G401 (cell line): ENCODE measurements at regions not wholly inside any gene's neighbourhood (a gene's known extent, or its start where the extent isn't known, plus 50 kb on each side); places are given as distances from the start of the nearest gene placed in this dataset.

Experiments
- DNase-seq: peaks from one replicate; pipeline ENCODE4 v3.0.0-alpha.2; 2015; ENCODE audit warnings: low spot score
- in situ Hi-C: cut with HindIII; loops from 2 replicates; pipeline ENCODE4 v1.10.0; 2016; ENCODE audit warnings: low sequenced_read_pairs, mixed read lengths

GRCh38 chr10:131804551-131805295 is 96.1 kb upstream of the PPP2R2D start:
- DNase-seq: no peak
- in situ Hi-C loops: no loop called here

DNA sequence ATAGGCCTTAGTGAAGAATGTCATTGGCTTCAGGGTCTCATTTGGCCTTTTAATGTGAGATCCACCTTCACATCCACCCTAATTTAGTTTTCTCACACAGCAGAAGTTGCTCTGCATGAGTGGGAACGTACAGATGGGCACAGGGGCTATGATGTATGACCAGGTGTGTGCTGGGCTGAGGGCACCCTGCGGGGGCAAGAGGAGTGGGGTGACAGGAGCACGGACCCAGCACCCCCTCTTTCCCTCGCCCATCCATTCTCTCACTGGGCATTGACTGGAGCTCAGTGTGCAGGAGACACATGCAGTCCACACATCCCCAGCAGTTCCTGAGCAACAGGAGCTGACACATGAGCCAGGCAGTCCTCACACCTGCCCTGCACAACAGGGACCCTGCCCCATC is 95.1 kb upstream of the PPP2R2D start:
- DNase-seq: no peak

DNA sequence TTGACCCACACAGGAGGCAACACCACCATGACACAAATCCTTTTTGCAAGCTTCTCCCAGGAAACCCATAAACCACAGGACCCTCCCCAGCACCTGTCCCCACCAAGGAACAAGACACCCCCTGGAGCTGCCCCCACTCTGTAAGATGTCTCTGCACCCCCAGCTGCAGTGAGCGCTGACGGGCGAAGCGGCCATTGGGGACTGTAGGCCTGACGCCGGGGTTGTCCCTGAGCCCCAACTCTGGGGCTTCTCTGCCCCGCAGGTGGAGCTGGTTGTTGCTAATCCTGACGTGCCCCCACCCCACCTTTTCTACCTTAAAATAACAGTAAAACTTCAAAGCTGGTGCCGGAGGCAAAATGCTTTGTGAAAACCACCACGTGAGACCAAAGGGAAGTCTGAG is 94.7 kb upstream of the PPP2R2D start:
- DNase-seq: no peak
- in situ Hi-C loops: no loop called here

More for the DNA sequence above, 95.1 kb upstream of the PPP2R2D start:
- in situ Hi-C loops: no loop called here

GRCh38 chr10:131806646-131807317 is 94.0 kb upstream of the PPP2R2D start:
- in situ Hi-C loops: no loop called here
- no peak for DNase-seq

- in situ Hi-C loops: no loop called here
- DNase-seq: no peak
Measured at GRCh38 chr10:131808370-131808930, 92.4 kb upstream of the PPP2R2D start.

DNA sequence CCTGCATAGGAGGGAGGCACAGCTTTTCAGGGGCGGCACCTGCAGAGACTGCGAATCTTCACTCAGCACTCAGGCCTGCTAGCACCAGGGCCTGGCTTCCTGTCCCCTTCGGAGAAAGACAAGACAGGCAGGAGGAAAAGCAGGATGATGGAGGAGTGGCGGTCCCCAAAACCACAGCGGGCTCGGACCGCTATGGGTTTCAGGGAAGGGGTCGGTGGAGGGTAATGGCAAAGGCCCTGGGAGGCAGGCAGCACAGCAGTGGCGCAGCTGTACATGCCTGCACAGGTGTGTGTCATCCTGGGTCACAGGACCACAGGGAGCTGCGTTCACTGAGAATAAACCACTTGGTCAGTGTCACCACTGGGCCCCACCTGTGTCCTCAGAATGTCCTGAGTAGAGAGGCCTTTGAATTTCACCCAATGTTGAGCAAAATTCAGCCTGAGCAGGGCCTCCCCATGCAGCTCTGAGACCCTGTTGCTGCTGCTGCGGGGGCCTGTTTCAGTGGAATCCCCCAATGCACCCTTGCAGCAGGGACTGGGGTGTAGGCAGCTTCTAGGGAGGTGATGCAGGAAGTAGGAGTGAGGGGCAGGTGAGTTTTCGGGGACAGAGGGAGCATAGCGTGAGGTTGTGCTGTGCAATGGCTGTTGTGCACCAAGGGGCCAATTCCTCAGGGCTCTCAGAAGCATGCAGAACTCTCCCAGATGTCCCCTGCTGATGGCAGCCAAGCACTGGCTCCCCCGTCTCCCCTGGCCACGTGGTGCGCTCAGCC is 90.6 kb upstream of the PPP2R2D start:
- in situ Hi-C loops: no loop called here
- DNase-seq: no peak

DNA sequence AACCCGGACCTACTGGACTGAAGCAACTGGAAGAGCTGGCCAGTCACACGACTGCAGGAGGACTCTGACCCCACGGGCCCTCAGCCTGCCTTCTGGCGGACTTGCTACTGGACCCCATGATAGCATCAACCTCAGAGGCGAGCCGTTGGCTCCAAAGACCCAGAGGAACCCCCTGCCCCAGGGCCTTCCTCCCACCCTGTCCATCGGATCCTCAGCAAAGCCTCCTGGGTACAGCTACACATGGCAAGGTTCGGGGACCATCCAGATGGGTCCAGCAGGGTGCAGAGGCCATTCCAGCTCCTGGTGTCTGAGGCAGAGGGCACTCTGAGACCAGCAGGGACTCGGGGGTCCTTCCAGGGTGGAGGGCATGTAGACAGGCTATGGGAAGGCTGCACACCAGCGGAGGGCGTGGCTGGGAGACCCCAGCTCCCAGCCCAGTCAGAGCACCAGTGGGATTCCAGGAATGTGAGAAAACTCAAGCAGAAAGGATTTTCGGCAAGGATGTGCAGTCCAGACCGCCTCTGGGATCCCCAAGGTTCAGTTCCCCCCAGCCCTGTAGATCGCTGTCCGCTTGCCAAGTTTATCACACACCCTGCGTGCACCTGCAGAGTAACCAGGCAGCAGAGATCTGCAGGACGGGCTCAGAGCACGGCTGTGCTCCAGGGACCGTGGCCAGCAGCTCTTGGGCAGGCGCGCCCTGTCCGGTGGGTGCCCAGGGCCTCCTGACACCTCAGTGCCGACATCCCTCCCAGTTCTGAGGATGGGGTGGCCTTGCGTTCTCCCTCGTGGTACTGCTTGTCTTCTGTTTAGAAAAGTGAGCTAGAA is 89.8 kb upstream of the PPP2R2D start:
- in situ Hi-C loops: no loop called here
- DNase-seq: no peak

DNA sequence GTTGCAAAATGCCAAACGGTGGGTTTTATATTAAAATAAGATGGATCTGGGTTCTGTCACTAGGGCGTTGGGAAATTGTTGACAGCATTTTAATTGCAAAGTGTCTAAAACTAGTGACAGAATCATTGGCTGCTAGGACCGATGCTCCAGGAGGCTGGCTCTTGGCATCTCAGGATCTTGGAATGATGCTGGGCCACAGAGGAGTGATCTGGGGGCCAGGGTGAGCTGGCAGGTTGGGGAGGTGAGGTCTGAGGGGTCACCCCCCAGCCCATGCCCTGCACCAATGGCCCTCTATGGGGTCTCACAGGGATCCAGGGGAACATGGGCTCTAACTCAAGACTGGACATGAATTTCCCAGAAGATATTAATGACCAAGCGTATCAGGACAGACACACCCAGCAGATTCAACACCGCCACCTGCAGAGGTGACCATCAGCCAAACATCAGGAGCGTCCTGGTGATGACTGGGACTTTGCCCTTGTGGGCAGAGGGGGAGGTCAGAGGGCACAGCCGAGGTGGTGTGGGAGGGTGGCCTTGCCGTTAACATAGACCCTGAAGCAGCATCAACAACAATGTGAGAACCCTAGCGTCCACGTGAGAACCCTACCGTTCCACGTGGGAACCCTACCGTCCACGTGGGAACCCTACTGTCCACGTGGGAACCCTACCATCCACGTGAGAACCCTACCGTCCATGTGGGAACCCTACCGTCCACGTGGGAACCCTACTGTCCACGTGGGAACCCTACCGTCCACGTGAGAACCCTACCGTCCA is 89.0 kb upstream of the PPP2R2D start:
- in situ Hi-C loops: no loop called here
- DNase-seq: no peak

- no peak for DNase-seq
- in situ Hi-C loops: no loop called here
Measured at GRCh38 chr10:131812736-131813604, 87.8 kb upstream of the PPP2R2D start.

DNA sequence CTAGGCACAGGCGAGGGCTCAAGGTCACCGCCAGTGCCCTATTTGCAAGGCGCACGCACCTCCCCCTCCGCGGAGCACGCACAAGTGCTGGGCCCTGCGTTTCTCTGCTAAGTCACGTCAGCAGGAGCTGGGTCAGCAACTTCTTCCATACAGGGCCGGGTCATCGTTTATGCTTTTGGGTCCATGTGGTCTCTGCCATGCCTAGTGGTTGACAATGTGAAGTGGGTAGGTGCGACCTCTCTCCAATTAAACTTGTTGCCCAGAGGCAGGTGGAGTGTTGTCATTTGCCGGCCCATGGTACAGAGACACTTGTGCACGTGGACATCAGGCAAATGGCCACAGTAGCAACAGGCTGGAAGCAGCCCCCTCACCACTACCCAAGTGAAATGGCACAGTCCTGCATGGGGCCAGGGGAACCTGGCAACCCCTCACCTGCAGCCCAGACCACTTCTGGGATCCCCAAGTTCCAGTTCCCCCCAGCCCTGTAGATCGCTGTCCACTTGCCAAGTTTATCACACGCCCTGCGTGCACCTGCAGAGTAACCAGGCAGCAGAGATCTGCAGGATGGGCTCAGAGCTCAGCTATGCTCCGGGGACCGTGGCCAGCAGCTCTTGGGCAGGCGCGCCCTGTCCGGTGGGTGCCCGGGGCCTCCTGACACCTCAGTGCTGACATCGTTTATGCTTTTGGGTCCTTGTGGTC is 86.1 kb upstream of the PPP2R2D start:
- in situ Hi-C loops: no loop called here
- no peak for DNase-seq

GRCh38 chr10:131815266-131816156 is 85.3 kb upstream of the PPP2R2D start:
- no peak for DNase-seq
- in situ Hi-C loops: no loop called here

DNA sequence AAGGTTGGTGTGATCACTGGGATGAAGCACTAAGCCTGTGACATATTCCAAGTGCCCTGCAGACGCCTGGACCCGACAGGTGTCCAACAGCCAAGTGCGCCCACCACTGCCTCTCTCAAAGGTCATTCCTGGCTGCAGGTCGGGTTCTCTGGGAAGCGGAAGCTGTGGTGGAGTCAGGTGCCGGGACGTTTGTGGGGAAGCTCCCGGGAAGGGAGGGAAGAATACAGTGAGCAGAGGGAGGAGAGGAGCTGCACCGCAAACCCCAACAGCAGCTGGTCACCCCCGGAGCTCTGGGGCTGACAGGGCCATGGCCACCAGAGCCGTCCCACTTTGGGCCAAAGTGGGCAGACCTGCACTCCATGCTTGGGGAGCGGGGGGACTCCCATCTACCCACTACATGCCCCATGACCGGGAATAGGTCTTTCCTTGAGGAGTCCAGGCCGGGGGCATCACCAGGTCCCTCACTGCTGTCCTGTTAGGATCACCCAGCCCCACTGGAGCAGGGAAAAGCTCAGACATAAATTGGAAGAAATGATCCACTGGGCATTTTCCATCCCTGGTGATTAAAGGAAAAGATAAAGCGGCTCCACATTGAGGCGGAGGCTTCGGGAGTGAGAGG is 84.5 kb upstream of the PPP2R2D start:
- in situ Hi-C loops: no loop called here
- no peak for DNase-seq

DNA sequence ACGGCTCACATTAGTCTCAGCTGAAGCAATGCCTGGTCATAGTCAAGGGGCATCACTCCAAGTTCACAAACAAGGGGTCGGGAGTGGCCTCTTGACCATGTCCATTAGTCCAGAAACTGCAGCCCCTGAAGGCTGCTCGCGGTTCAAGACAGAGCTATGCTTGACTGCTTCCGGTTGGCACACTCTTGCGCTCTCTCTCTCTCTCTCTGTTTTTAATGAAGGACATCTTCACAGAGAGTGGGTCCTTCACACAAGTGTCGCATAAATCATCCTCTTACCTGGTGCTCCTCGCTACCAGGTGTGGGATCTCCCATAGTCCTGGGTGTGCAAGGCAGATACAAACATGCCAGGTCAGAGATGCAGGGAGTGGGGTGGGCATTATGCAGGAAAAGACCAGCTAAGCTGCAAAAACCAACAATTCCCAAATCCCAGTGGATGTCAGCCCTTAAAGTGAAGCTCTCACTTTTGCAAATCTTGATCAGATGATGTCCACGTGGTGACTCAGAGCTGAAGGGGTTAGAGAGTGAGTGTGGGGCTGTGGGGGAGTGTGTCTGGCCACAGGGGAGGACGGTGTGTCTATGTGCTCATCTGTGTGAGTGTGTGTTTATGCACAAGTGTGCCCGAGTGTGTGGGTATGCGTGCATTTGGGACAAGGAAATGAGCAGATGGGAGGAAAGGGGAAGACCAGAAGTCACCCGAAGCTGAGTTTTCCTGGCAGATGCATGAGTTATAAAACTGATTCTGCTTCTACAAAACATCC is 83.7 kb upstream of the PPP2R2D start:
- no peak for DNase-seq
- in situ Hi-C loops: no loop called here

DNA sequence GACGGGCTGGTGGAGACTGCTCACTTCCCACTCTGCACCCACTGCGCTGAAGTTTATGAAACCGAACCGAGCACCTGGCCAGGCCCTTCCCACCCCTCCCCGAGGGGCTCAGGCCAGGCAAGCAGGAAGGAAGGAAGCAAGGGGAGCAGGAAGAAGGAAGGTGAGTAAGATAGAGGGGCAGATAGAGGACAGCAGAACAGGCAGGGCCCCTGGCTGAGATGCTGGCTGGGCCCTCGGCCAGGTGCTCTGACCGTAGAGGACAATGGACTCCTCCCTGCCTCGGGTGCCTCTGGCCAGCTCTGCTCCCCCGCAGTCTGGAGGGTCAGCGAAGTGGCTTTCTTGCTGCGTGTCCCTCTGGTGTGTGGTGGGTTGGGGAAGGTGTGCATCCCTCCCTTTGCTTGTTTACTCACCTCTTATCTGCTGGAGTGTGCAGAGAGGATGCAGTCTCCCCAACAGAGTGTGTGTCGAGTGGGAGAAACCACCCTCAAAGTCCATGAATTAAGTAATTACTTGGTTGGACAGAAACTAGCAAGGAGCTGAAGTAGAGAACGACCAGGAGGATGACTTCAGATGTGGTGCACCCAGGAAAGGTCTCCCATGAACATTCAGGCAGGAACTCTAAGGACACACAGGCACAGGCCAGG is 82.8 kb upstream of the PPP2R2D start:
- no peak for DNase-seq
- in situ Hi-C loops: no loop called here
